CD4-positive, alpha-beta T cell treated with Interleukin-6 at 100 ng/mL for 8 hours (primary cell): ENCODE measurements at regions not wholly inside any gene's neighbourhood (a gene's known extent, or its start where the extent isn't known, plus 50 kb on each side); places are given as distances from the start of the nearest gene placed in this dataset.
"Not testable (repeated sequence)": the region's sequence is repeated elsewhere in the genome, so short reads cannot be mapped to it uniquely, and the experiment has no call there.

ENCODE experiments used
- DNase-seq: peaks from one replicate; pipeline ENCODE4 v3.0.0-alpha.2; 2020; ENCODE audit warnings: mixed read lengths, low spot score

DNA sequence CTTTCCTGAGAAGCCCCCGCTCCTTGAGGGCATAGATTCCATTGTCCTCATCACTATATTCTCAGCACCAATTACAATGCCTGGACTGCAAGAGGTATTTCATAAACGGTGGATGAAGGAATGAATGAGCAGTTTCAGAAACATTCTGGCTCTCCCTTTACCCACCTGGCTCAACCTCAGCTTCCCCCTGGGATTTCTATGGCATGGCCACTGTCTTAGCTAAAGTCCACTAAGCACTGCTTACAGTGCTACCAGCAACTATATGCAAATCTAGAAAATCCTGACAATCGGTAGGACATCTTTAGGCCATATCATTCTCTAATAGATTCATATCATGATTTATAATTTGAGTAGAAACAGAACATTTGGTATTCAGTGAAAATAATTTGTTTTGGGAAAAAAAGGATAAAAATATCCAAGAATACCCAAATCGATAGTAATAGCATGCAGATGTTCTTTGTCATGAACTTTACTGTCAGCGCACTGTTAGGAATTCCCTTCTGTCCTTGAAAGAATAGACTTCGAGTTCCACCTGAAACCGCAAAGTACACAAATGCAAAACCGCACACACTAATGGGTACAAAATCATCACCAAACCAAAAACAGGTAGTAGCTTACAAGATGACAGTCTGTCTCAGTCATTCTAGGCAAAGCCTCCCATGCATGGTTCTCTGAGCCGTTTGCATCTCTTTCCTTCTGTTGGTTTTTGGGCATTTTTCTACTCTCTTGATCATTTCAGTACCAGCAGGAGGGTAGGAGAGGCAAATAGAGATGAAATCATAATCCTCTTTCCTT lies 303.6 kb upstream of the ID2 start:
- no peak for DNase-seq

DNA sequence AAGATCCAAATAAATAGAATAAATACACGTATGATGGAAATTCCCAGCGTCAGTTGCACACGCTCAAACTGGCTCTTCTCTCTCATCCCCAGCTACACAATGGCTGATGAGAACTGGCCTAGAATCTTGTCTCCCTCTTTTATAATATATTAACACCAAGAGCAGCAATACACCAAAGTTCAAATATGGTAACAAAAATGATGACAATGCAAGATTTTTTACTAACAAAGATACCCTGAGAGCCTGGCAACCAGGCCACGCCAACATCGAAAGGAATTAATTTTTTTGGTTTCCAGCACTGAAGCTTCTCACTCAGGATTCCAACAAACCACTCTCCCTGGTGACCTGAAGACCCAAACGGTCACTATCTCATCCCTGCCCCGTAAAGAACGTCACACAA lies 302.7 kb upstream of the ID2 start:
- DNase-seq = no peak

DNA sequence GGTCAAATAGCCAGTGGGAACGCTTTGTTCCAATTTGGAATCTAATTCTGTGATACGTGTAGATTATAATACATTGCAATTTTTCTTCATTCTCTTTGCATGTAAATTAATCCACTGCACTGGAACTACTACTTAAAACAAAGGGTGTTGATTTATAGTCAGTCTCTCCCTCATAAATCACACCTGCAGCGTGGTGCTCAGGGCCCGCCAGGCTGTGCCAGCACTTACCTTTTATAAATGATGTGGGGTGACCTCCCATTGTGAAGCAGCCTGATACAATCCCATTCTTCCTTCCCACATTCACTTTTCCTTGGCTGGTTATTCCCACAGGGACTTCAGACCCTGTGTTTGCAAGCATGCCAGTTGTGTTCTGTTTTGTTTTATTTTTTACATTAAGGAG lies 302.3 kb upstream of the ID2 start:
- no peak for DNase-seq

DNA sequence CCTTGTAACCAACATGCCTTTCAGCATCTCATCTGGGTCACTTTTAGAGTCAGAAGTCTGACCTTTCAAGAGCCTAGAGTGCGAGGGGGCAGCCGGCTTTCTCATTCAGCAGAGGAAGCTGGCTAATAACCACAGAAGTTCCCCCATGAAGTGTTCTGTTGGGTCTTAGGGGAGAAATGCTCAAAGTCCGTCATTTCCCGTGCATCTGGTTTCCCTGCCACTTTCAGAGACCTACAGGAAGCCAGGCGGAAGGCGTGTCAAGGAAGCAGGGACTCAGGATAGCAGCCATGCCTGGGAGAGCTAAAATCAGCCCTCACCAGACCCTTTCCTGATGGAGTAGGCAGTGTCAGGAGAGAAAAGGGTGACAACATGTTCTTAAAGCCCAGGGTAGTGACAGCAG lies 301.8 kb upstream of the ID2 start:
- no peak for DNase-seq

DNA sequence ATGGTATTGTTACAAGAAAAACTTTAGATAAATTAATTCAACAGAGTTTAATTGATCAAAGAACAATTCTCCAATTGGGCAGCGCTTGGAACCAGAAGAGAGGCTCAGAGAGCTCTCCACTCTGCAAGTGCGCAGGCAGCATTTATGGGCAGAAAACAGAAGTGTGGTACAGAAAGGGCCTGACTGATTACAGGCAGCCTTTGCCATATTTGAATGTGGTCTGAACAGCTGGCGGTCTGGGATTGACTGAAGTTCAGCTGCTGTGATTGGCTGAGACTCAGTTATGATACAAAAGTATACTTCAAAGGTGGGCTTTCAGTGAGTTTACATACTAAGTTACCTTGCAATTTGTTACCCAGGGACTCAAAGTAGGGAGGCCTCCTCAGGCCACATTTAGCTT lies 301.3 kb upstream of the ID2 start:
- no peak for DNase-seq

DNA sequence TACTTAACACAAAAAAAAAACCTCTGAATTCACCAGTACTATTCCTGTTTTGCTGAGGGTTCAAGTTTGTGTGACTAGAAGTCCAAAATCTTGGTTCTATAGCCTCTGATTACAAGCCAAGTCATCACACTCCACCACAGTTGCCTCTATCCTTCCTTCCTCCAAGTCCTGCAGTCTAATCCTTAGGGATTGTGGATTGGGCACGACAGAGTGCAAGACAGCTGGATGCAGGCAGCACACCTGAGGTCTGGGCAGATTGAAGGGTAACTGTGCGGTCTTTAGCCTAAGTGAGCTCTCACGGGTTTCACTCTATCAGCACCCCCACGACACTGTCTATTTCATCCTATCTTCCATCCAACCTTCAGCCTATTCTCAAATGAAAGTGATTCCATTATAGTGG lies 299.4 kb upstream of the ID2 start:
- DNase-seq = no peak

DNA sequence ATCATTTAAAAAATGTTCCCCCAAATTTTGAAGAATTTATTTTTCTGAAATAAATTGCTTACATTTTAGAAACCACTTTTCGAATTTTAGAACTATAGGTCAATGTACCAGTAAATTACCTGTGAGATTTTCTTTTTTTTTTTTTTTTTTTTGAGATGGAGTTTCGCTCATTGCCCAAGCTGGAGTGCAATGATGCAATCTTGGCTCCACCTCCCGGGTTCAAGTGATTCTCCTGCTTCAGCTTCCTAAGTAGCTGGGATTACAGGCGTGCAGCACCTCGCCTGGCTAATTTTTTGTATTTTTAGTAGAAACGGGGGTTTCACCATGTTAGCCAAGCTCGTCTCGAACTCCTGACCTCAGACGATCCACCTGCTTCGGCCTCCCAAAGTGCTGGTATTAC lies 295.1 kb upstream of the ID2 start:
- not testable (repeated sequence) for DNase-seq

DNA sequence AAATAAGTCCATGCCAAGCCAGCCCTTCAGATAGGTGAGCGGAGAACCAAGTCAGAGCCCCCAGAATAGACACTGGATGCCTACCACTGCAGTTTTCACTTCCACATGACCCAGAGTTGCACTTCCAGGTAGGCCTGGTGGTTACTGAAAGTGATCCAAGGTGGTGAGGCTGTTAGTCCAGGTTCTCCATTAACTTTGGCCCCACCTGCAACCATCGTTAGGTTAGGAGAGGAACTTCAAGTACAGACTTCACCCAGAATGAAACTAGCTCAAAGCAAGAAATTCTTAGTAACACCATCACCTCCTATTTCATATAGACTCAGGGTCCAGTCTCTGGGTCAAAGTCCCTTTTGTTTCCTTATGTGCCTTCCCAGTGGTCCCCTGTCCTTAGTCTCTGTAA lies 293.1 kb upstream of the ID2 start:
- DNase-seq = no peak

DNA sequence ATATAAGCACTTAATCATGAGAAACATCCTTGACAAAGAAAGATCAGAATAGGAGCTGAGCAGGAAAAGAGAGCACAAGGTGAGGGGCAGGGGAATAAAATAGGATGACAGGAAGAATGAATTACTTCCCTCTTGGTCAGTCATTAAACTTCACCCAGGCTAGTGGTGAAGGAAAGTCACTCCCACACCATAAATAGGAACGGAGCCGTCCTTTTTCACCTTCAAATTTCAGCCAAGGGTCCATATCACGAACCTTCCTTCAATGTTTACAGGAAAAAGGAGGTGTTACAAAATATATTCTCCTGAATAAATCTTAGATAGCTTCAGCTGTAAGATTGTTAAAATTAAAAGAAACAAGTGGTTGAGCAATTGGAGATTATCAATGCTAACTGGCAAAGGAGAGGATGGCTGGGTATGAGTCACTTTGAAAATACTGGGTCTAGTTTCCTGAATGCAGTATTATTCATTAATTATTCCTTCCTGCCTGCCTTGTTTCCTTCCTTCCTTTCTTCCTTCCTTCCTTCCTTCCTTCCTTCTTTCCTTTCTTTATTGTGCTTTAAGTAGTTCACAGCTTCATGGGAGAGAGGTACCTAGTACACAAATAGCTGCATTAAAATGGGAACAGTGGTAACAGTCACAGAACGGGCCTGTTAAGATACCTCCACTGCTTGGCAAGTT lies 292.3 kb upstream of the ID2 start:
- DNase-seq = no peak

DNA sequence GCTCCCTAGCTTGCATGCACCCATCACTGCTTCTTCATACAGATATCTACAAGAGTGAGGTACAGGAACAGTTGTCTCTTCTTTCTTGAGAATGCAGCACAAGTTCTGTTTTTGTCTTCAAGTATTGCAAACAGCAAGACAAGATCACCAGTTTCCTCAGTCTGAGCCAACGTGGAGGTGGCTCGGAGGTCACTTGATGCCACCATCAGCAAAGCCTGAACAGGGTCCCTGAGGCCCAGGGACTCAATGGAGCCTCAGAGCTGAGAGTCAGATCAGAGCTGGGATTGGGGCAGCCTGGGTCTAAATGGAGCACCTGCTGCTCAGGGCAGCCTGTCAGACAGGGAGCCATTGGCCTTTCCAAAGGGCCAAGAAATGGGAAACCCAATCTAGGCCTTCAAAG lies 290.7 kb upstream of the ID2 start:
- DNase-seq = no peak

DNA sequence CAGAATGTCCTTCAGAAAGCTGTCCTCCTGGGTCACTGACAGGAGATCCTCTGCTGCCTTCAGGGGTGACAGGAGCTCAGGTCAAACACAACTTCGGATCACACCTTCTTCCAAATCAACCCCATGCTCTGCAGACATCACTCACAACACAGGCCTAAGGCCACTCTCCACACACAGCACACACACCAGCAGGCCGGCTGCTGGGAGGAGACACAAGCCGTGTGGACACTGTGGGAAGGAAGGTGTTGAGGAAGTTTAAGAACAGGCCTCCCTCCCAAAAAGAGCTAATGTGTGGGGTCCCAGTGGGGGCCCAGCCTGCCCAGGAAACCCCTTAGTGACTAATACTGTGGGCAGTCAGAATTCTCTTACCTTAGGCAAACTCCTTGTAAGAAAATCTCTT lies 290.3 kb upstream of the ID2 start:
- no peak for DNase-seq

DNA sequence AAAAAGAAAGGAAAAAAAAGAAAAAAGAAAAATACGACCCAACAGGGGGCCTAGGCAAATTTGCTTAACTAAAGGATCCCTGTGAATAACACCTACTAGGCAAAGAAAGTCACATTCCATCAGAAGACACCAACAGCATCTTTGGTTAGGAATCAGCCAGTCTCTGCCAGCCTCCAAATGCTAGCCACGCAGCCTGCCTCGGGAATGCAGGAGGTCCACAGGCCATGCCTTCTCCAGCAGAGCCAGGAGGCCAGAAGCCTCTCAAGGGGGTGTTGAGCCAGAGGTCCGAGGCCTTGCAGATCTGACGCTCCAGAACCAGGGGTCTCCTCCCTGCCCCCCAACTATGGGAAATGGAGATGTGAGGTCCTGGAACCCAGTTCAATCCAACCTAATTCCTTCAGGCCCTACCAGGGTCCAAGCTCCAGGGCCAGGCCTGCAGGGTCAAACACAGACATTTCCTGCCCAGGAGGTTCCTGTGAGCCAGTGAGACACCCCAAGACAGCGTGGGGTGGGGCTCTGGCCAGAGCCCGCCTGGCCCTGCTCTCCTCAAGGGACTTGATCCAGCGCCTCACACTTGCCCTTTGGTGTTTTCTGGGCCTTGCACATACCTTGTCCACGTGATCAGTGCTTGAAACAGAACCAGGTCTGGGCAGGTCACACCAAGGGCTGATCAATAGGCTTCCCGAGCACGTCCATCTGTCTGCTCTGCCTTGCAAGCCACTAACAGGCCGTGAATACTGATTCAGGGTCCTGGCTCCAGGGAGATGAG lies 289.6 kb upstream of the ID2 start:
- DNase-seq = no peak

DNA sequence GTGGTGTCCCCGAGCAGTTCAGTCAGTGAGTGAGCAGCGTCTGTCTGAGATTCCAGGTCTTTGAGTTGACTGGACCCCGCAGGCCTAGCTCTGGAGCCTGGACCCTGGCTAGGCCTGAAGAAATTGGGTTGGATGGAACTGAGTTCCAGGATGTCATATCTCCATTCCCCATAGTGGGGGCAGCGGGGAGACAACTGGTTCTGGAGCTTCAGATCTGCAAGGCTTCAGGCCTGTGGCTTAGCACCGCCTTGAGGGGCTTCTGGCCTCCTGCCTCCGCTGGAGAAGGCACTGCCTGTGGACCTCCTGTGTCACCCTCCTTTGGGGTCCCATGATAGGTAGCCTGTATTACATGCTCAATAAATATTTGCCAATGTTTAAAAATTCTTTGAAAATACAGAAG lies 288.4 kb upstream of the ID2 start:
- DNase-seq = no peak

DNA sequence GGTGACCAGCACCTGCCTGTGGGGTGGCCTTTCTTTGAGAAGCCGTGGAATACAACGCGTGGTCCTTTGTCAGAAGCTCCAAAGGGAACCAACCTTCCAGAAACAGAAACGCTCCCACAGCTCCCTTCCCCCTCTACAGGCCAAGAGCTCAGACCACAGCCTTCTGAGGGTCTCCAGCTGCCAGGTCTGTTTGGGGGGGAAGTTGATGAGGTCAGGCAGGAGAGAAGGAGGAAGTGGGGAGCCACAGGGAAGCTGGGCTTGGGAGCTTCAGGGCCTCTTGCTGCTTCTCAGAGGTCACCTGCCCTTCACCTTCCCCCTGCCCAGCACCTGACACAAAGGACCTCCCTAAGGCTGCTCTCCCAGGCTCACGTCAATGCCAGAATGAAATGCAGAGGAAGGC lies 287.7 kb upstream of the ID2 start:
- DNase-seq = no peak

DNA sequence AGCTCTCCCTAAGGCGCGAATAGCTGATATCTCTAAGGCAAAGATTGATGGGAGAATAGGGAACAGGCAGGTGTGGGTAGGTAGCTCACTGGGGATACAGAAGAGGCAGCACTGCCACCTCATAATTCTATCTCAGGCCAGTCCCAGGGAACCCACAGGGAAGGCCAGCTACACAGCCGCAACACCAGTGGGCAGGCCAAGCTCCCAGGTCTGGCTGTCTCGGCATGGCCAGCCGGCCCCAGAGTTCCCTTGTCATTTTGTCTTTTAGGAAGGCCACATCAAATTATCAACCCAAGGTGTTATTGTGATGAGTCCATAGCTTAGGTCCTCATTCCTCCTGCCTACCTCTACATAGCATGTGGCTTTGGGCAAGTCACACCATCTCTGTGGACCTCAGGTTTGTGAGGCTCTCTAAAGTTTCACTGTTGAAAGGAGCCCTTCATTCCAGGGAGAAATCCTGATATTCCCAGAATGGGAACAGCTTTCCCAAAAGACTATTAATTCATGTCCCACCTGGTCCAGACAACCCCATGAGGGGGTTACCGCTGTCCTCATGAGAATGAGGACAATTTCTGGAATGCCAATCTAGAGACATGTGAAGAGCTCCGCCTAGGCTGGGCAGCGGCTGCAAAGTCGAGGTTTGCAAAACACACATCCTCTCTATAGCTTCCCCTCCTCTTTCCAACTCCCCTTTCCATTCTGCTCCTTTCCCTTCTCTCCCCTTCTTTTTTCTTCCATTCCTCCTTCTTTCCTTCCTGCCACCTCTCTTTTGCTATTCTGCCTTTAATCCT lies 287.1 kb upstream of the ID2 start:
- DNase-seq = no peak

DNA sequence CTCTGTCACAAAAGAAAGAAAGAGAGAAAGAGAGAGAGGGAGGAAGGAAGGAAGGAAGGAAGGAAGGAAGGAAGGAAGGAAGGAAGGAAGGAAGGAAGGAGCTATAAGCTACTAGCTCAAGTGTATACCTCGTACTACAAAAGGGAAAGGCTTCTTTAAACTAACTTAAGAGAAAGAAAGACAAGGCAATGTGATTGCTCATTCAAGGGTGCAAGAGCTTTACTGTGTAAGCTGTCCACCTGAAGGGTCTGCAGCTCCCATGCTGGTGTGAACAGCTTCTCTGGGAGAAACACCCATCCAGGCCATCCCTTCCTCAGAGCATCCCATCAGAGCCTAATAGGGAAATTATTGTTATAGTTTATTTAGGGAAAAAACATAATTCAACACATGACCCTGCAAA lies 286.1 kb upstream of the ID2 start:
- DNase-seq = no peak

DNA sequence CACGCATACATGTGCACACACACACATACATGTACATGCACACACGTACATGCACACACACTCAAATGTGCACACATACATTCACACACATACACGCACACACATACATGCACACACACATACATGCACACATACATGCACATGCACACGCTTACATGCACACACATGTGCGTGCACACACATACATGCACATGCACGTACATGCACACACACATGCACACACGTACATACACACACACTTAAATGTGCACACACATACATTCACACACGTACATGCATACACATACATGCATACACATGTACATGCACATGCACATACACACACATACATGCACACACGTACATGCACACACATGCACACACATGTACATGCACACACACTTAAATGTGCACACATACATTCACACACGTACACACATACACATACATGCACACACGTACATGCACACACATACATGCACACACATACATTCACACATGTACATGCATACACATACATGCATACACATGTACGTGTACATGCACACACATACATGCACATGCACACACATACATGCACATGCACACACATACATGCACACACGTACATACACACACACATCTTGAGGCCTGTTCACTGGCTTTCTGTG lies 283.7 kb upstream of the ID2 start:
- DNase-seq = no peak

DNA sequence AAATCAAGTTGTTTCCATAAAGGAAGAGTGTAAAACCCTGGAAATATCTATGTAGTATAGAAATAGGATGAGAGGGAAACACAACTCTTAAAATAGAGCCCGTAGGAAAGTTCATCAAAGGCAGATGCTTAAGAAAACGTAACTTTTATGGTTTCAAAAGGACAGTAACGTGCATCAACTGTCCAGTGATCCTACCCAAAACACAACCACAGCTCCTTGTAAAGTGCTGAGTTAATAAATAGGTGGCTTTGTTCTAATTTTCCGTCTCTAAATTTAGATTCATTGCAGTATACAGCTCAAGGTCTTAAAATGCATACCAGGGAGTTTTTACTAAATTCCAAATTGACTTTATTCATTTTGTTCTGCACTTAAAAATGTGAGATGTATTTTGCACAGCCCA lies 282.1 kb upstream of the ID2 start:
- no peak for DNase-seq

DNA sequence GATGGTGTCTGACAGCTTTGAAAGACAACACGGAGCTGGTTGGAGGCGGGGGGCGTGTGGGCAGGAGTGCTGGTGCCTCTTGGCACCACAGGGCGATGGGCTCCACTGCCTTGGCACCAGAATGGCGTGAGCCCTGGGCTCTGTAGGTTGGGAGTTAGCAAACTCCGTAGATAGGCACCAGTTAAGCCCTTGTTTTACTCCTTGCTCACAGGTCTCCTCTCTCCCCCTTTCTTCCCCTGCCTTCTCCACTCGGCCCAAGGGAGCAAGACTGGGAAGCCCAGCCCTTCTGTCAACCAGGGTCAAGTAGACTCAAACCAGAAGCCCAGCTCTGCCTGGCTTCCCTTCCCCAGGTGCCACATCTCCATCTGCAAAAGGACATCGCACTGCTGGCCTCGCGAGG lies 281.7 kb upstream of the ID2 start:
- no peak for DNase-seq

DNA sequence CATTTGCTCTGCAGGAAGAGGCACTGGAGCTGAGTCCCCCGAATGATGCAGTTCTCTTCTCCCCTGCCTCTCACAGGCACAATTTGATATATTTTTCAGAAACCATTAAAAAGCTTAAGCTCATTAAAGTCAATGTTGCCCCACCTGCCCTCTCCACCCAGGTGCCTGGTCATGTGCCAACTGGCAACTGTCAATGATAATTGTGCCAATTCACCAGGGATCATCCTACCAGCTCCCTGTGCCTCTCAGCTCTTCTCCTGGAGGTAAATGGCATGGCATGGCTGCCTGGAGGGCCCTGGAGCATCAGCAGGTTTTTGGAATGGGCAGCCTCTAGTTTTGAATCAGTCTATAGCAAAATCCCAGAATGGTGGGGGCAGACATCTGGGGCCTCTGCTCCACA lies 279.6 kb upstream of the ID2 start:
- DNase-seq = no peak

DNA sequence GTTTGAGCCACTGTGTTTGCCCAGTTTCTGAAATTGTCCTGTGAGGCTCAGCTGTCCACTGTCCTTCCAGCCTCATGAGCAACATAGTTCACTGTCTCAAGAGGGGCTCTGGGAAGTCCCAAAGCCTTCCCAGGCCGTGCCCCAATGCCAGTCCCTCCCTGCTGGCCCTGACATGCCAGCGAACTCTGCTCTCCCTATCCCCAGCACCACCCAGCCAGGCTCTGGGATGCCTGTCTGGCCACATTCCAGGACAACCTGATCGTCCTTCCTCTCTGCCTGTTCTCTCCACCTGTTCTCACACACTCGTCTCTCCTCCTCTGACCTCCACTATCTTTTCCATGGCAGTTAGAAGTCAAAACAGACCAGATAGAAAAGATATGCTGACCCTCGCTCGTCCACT lies 278.0 kb upstream of the ID2 start:
- DNase-seq = no peak

DNA sequence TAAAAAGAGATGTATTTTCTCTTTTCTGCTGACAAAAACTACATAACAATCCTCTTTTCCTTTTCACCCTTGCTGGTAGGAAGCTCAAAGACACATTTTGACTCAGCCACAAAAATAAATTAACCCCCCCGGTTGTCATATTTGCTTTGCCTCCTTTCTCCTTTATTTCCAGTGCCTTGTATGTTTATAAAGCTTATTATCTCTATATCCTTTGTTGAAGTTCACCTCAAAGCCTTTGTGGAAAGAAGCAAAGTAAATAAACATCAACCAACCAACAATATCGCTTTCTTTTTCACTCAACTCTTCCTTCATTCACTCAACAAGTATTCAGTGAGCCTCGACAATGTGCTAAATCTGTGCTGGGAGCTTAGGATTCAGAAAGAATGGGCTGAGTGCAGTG lies 276.5 kb upstream of the ID2 start:
- DNase-seq = no peak
